ENCODE measurements at regions not wholly inside any gene's neighbourhood (a gene's known extent, or its start where the extent isn't known, plus 50 kb on each side); places are given as distances from the start of the nearest gene placed in this dataset.
A peak's percentile ranks its signal among the peaks of the same experiment; 100 is the strongest.
"Not testable (repeated sequence)": the region's sequence is repeated elsewhere in the genome, so short reads cannot be mapped to it uniquely, and the experiment has no call there.

- no peaks in the 10 kb centered on the region for H3K36me3 ChIP-seq
- ATAC-seq (no peak), DNase-seq (peak in 1 of 5 donors; percentile 8)
- H3K4me1 ChIP-seq: no peaks in the 10 kb centered on the region
- H3K27me3 ChIP-seq: no peaks in the 10 kb centered on the region
- no peak overlapping the region for H3K27ac ChIP-seq
- TF ChIP-seq CTCF (IDR thresholded peaks at IDR 0.05) (no peak), POLR2A (IDR thresholded peaks at IDR 0.05) (no peak)
- intact Hi-C loops (cut with DNase I): no loop called here
- 65 to 76% (median 72%) methylated on average over 13 to 18 of the region's 18 CpGs for WGBS, 4 donors
- H3K4me3 ChIP-seq: no peak overlapping the region
- no peaks in the 10 kb centered on the region for H3K9me3 ChIP-seq
Measured at GRCh38 chr2:239721991-239722759, 303.0 kb downstream of the NDUFA10 start.

- intact Hi-C loops (cut with DNase I): no loop called here
- Histone ChIP-seq H3K4me1 (no peaks in the 10 kb centered on the region), H3K4me3 (no peak overlapping the region), H3K27me3 (no peaks in the 10 kb centered on the region), H3K27ac (no peak overlapping the region), H3K9me3 (no peaks in the 10 kb centered on the region), H3K36me3 (no peaks in the 10 kb centered on the region)
- 78 to 89% (median 84%) methylated on average over 9 to 11 of the region's 11 CpGs for WGBS, 4 donors
- no peak for TF ChIP-seq POLR2A (IDR thresholded peaks at IDR 0.05)
- no peak for TF ChIP-seq CTCF (IDR thresholded peaks at IDR 0.05)
- DNase-seq: peak in 1 of 5 donors; percentile 8
- ATAC-seq: no peak
Measured at GRCh38 chr2:239721531-239721930, 303.6 kb downstream of the NDUFA10 start.

GRCh38 chr2:239720361-239721360 is 304.5 kb downstream of the NDUFA10 start:
- TF ChIP-seq CTCF (IDR thresholded peaks at IDR 0.05) (no peak), POLR2A (IDR thresholded peaks at IDR 0.05) (no peak)
- 84 to 91% (median 88%) methylated on average over 26 to 27 of the region's 27 CpGs for WGBS, 4 donors
- ATAC-seq: no peak

GRCh38 chr2:239719791-239720360 is 305.3 kb downstream of the NDUFA10 start:
- intact Hi-C loops (cut with DNase I): no loop called here
- Histone ChIP-seq H3K4me3 (no peak overlapping the region), H3K36me3 (no peaks in the 10 kb centered on the region), H3K27me3 (no peaks in the 10 kb centered on the region), H3K9me3 (no peaks in the 10 kb centered on the region), H3K27ac (no peak overlapping the region), H3K4me1 (no peaks in the 10 kb centered on the region)
- WGBS, 4 donors: 77 to 95% (median 88%) methylated on average over 5 to 9 of the region's 9 CpGs
- TF ChIP-seq CTCF (IDR thresholded peaks at IDR 0.05) (no peak), POLR2A (IDR thresholded peaks at IDR 0.05) (no peak)
- DNase-seq: peak in 1 of 5 donors; percentile 6
- no peak for ATAC-seq

More at GRCh38 chr2:239720361-239721360, 304.5 kb downstream of the NDUFA10 start:
- H3K4me1 ChIP-seq: no peaks in the 10 kb centered on the region
- H3K4me3 ChIP-seq: no peak overlapping the region
- no peaks in the 10 kb centered on the region for H3K27me3 ChIP-seq
- intact Hi-C loops (cut with DNase I): no loop called here
- H3K36me3 ChIP-seq: no peaks in the 10 kb centered on the region
- H3K9me3 ChIP-seq: no peaks in the 10 kb centered on the region
- DNase-seq: peak in 1 of 5 donors; percentile 13
- no peak overlapping the region for H3K27ac ChIP-seq

GRCh38 chr2:239718991-239719390 is 306.2 kb downstream of the NDUFA10 start:
- 80 to 91% (median 90%) methylated on average over 4 to 6 of the region's 6 CpGs for WGBS, 4 donors
- ATAC-seq; H3K4me1 ChIP-seq; H3K27ac ChIP-seq; intact Hi-C loops (cut with DNase I); H3K9me3 ChIP-seq; H3K27me3 ChIP-seq; H3K4me3 ChIP-seq; H3K36me3 ChIP-seq: not testable (repeated sequence)
- DNase-seq: peak in 1 of 5 donors; percentile 3
